ENCODE measurements at regions not wholly inside any gene's neighbourhood (a gene's known extent, or its start where the extent isn't known, plus 50 kb on each side); places are given as distances from the start of the nearest gene placed in this dataset.

DNA sequence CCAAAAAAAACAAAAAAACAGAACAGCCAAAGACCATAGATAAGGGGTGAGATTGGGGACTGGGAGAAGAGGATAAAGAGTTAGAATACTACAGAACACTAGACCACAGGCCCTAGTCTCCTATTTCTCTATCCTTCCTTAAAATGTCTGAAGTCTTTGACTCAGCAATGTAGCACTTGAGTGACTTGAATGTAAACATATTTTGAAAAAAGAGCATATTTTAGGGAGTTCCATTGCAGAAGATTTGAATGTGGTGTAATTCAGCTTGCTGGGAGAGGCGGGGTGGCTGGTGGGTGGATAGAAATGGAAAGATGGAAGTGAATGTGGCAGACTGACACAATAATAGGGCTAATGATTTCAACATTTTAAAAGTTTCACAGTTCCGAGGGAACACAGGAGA, 144.9 kb downstream of the CHIC2 start:
- Histone ChIP-seq H3K27ac (ENCODE audit: low read depth in 1 of 2, low read length in 2 of 2) (peak overlapping the region; percentile 87 to 91), H3K4me2 (replicated peaks; ENCODE audit: extremely low read depth, low read length, poor library complexity, severe bottlenecking) (peak overlapping the region; percentile 63), H3K9ac (ENCODE audit: insufficient read depth, low read length, poor library complexity, severe bottlenecking) (peak overlapping the region; percentile 23), H3K36me3 (replicated peaks in 1 of 2; ENCODE audit: control insufficient read depth in 1 of 2, insufficient read depth in 2 of 2, low read length in 2 of 2) (no peaks in the 10 kb centered on the region), H3K79me2 (ENCODE audit: insufficient read depth, low read length) (no peaks in the 10 kb centered on the region), H3K27me3 (ENCODE audit: control insufficient read depth in 2 of 2, insufficient read depth in 2 of 2, low read length in 2 of 2) (no peaks in the 10 kb centered on the region), H4K20me1 (ENCODE audit: insufficient read depth, low read length) (no peaks in the 10 kb centered on the region), H2AFZ (ENCODE audit: insufficient read depth, low read depth, low read length, poor library complexity, severe bottlenecking) (no peak overlapping the region), H3K9me3 (replicated peaks in 1 of 2; ENCODE audit: control insufficient read depth in 1 of 2, insufficient read depth in 1 of 2, low read length in 2 of 2) (no peaks in the 10 kb centered on the region), H3K4me3 (replicated peaks in 1 of 3; ENCODE audit: low read depth in 2 of 3, low read length in 3 of 3) (peak overlapping the region in 1 of 3 experiments; percentile 48), H3K4me1 (ENCODE audit: control insufficient read depth in 1 of 2, insufficient read depth in 2 of 2, low read length in 2 of 2) (peaks cover 68% of the 10 kb centered on the region in 2 donors)
- peaks cover 0 to 4% (median 0%) of the 10 kb centered on the region in 3 donors for H3K27me3 Mint-ChIP-seq (ENCODE audit: low read depth in 3 of 3)
- WGBS (ENCODE audit: insufficient coverage), result 0% methylated on average over 1 of the region's 2 CpGs
- intact Hi-C loops (cut with micrococcal nuclease), result loop anchor here in 1 of 2 donors (10.0 kb wide), 1 partner anchor 145 kb away; the partner anchor contains the start of gene CHIC2
- H3K27ac Mint-ChIP-seq, result peak overlapping the region; percentile 91 to 98 (median 96)
- no peak for TF ChIP-seq CTCF (IDR thresholded peaks at IDR 0.05)
- H3K4me1 Mint-ChIP-seq, result peaks cover 74% of the 10 kb centered on the region
- peak overlapping the region; percentile 35 to 44 for H3K4me3 Mint-ChIP-seq
- H3K36me3 Mint-ChIP-seq, result peaks cover 0 to 8% of the 10 kb centered on the region in 2 donors
- H3K9me3 Mint-ChIP-seq, result peaks cover 0 to 3% (median 0%) of the 10 kb centered on the region in 7 donors
- DNase-seq, result peak; percentile 67 to 83 (median 80)

DNA sequence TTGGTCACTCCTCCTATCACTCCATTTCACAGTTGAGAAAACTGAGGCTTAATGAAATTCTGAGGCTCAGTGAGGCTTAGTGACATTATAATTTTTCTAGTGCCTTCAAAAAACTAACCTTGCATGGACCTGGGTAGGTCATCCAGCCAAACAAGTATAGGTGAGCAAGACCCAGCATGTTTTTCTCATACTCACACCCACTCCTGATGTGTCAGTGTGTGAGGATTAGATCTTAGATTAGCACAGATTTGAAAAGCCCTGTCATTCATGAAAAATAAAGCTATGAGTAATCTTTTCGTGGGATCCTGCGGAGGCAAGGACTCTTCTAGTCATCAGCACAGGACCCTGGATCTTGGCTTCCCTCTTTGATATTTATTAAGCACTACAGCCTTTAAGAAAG, 146.7 kb downstream of the CHIC2 start:
- no peak overlapping the region for H3K9ac ChIP-seq (ENCODE audit: insufficient read depth, low read length, poor library complexity, severe bottlenecking)
- no peak for TF ChIP-seq CTCF (IDR thresholded peaks at IDR 0.05)
- no peak overlapping the region for H3K4me3 ChIP-seq (replicated peaks in 1 of 3; ENCODE audit: low read depth in 2 of 3, low read length in 3 of 3)
- Mint-ChIP-seq H3K4me3 (no peak overlapping the region), H3K27ac (peak overlapping the region in 6 of 7 donors; percentile 91 to 98 (median 96)), H3K4me1 (peaks cover 89% of the 10 kb centered on the region), H3K9me3 (peaks cover 0 to 3% (median 0%) of the 10 kb centered on the region in 7 donors), H3K27me3 (ENCODE audit: low read depth in 3 of 3) (peaks cover 0 to 2% (median 0%) of the 10 kb centered on the region in 3 donors), H3K36me3 (peaks cover 0 to 8% of the 10 kb centered on the region in 2 donors)
- WGBS (ENCODE audit: insufficient coverage), result no CpG with 5 or more reads among the region's 2 CpGs
- no peaks in the 10 kb centered on the region for H3K79me2 ChIP-seq (ENCODE audit: insufficient read depth, low read length)
- no peak overlapping the region for H2AFZ ChIP-seq (ENCODE audit: insufficient read depth, low read depth, low read length, poor library complexity, severe bottlenecking)
- H3K27me3 ChIP-seq (ENCODE audit: control insufficient read depth in 2 of 2, insufficient read depth in 2 of 2, low read length in 2 of 2), result no peaks in the 10 kb centered on the region
- H3K27ac ChIP-seq (ENCODE audit: low read depth in 1 of 2, low read length in 2 of 2), result peak overlapping the region in 1 of 2 donors; percentile 87
- no peaks in the 10 kb centered on the region for H3K36me3 ChIP-seq (replicated peaks in 1 of 2; ENCODE audit: control insufficient read depth in 1 of 2, insufficient read depth in 2 of 2, low read length in 2 of 2)
- intact Hi-C loops (cut with micrococcal nuclease), result loop anchor here in 1 of 2 donors (10.0 kb wide), 1 partner anchor 147 kb away; the partner anchor contains the start of gene CHIC2
- no peaks in the 10 kb centered on the region for H4K20me1 ChIP-seq (ENCODE audit: insufficient read depth, low read length)
- H3K9me3 ChIP-seq (replicated peaks in 1 of 2; ENCODE audit: control insufficient read depth in 1 of 2, insufficient read depth in 1 of 2, low read length in 2 of 2), result no peaks in the 10 kb centered on the region
- H3K4me2 ChIP-seq (replicated peaks; ENCODE audit: extremely low read depth, low read length, poor library complexity, severe bottlenecking), result no peak overlapping the region
- DNase-seq, result peak in 2 of 3 donors; percentile 71 to 75
- H3K4me1 ChIP-seq (ENCODE audit: control insufficient read depth in 1 of 2, insufficient read depth in 2 of 2, low read length in 2 of 2), result peaks cover 82 to 84% of the 10 kb centered on the region in 2 donors

All from CD14-positive monocyte (primary cell).